HEK293T (cell line): ENCODE measurements at regions not wholly inside any gene's neighbourhood (a gene's known extent, or its start where the extent isn't known, plus 50 kb on each side); places are given as distances from the start of the nearest gene placed in this dataset.

Experiments
- CTCF ChIA-PET: fragments of 350-600 bp; formaldehyde crosslinking; extraction: SDS; loops from one replicate; lab custom pipeline; 2021; ENCODE audit warnings: antibody characterized with exemption, inconsistent platforms; lab: Yijun Ruan, JAX
- POLR2A ChIA-PET: fragments of 350-600 bp; formaldehyde crosslinking; extraction: SDS; loops from one replicate; lab custom pipeline; 2020; ENCODE audit warnings: antibody characterized with exemption, inconsistent platforms; lab: Yijun Ruan, JAX
- DNase-seq: peaks from one replicate; pipeline ENCODE4 v3.0.0; 2012; ENCODE audit warnings: mixed read lengths; ENCODE audit errors: extremely low spot score
- ARNT ChIP-seq: fragments of 450-650 bp; IDR thresholded peaks from 2 replicates; pipeline ENCODE4 v1.6.1; 2017; ENCODE audit warnings: mild to moderate bottlenecking
- BHLHE40 ChIP-seq: fragments of 450-650 bp; IDR thresholded peaks from 2 replicates; pipeline ENCODE4 v1.6.1; 2016; ENCODE audit warnings: mild to moderate bottlenecking, moderate library complexity, borderline replicate concordance
- CTBP1 ChIP-seq: fragments of 450-650 bp; IDR thresholded peaks from 2 replicates; pipeline ENCODE4 v1.6.1; 2016; ENCODE audit warnings: borderline replicate concordance
- ELF4 ChIP-seq: fragments of 450-650 bp; IDR thresholded peaks from 2 replicates; pipeline ENCODE4 v1.6.1; 2017; ENCODE audit warnings: antibody characterized with exemption
- FOXA1 ChIP-seq: fragments of 450-650 bp; IDR thresholded peaks from 2 replicates; pipeline ENCODE4 v1.6.1; 2016; ENCODE audit warnings: mild to moderate bottlenecking
- FOXK2 ChIP-seq: fragments of 450-650 bp; IDR thresholded peaks from 2 replicates; pipeline ENCODE4 v1.6.1; 2016; ENCODE audit warnings: mild to moderate bottlenecking
- FOXM1 ChIP-seq: fragments of 450-650 bp; IDR thresholded peaks from 2 replicates; pipeline ENCODE4 v1.6.1; 2017; ENCODE audit warnings: mild to moderate bottlenecking, borderline replicate concordance
- HDGF ChIP-seq: fragments of 450-650 bp; IDR thresholded peaks from 2 replicates; pipeline ENCODE4 v1.6.1; 2017; ENCODE audit warnings: antibody characterized with exemption, borderline replicate concordance
- L3MBTL2 ChIP-seq: fragments of 450-650 bp; conservative IDR thresholded peaks from 2 replicates; pipeline ENCODE4 v1.6.1; 2016; ENCODE audit warnings: mild to moderate bottlenecking
- LEF1 ChIP-seq: fragments of 450-650 bp; IDR thresholded peaks from 2 replicates; pipeline ENCODE4 v1.6.1; 2017; ENCODE audit warnings: mild to moderate bottlenecking, borderline replicate concordance
- NFRKB ChIP-seq: fragments of 450-650 bp; IDR thresholded peaks from 2 replicates; pipeline ENCODE4 v1.6.1; 2016; ENCODE audit warnings: mild to moderate bottlenecking, moderate library complexity
- PKNOX1 ChIP-seq: fragments of 450-650 bp; IDR thresholded peaks from 2 replicates; pipeline ENCODE4 v1.6.1; 2016
- SP1 ChIP-seq: fragments of 450-650 bp; IDR thresholded peaks from 2 replicates; pipeline ENCODE4 v1.6.1; 2017
- SUZ12 ChIP-seq: fragments of 450-650 bp; IDR thresholded peaks from 2 replicates; pipeline ENCODE4 v1.6.1; 2016; ENCODE audit warnings: mild to moderate bottlenecking
- TARDBP ChIP-seq: fragments of 450-650 bp; IDR thresholded peaks from 2 replicates; pipeline ENCODE4 v1.6.1; 2016
- ZNF384 ChIP-seq: fragments of 450-650 bp; IDR thresholded peaks from 2 replicates; pipeline ENCODE4 v1.6.1; 2016

- DNase-seq = no peak
- ChIA-PET CTCF (interaction anchor here (0.6 to 0.7 kb wide), 2 partner anchors 16 to 46 kb away, joined by 3 to 7 read pairs; no protein-coding TSS in a partner anchor), POLR2A (no interaction called here)
- TF ChIP-seq ZNF384 (no peak), FOXA1 (no peak), NFRKB (no peak), LEF1 (no peak), TARDBP (no peak), HDGF (no peak), FOXM1 (no peak), BHLHE40 (no peak), ELF4 (no peak), ARNT (no peak), CTBP1 (no peak), L3MBTL2 (no peak), SP1 (no peak), SUZ12 (no peak), PKNOX1 (no peak), FOXK2 (no peak)
Observed at GRCh38 chr5:77828445-77828844, 52.3 kb upstream of the TBCA start.
